Uterus (tissue), 2 donors: ENCODE measurements at regions not wholly inside any gene's neighbourhood (a gene's known extent, or its start where the extent isn't known, plus 50 kb on each side); places are given as distances from the start of the nearest gene placed in this dataset.

Experiments
- POLR2A ChIP-seq, 2 donors: fragments of 450-650 bp; IDR thresholded peaks; one replicate each; pipeline ENCODE4 v1.6.1; 2016; ENCODE audit warnings: antibody characterized with exemption in 2 of 2, mild to moderate bottlenecking in 1 of 2, moderate library complexity in 1 of 2
- TF ChIP-seq, protein P1 (sequence below), 4 experiments: fragments of 200-600 bp in 2 of 4; fragments of 450-650 bp in 2 of 4; sonication (generic) in 2 of 4; IDR thresholded peaks; one replicate each; pipeline ENCODE4 v1.5.1; 2016 to 2019; ENCODE audit warnings: antibody characterized with exemption in 4 of 4, mild to moderate bottlenecking in 2 of 4, moderate library complexity in 1 of 4

DNA sequence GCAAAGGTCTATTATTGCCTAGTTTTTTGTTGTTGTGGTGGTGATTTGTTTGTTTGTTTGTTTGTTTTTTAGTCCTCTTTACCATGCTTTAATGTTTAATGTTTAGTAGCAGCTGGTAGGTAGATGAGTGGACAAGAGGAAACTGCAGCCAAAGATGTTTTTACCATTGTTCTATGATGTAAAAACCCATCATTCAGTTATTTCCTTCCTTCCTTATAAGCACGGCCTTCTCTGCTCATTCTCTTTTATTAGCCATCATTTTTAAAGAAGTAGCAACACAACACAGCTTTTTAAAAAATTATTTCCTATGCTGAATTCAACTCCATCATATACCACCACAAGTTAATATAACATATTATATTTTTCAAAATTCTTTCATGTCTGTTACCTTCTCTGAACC is 58.5 kb upstream of the BOC start:
- TF ChIP-seq, protein P1, sequence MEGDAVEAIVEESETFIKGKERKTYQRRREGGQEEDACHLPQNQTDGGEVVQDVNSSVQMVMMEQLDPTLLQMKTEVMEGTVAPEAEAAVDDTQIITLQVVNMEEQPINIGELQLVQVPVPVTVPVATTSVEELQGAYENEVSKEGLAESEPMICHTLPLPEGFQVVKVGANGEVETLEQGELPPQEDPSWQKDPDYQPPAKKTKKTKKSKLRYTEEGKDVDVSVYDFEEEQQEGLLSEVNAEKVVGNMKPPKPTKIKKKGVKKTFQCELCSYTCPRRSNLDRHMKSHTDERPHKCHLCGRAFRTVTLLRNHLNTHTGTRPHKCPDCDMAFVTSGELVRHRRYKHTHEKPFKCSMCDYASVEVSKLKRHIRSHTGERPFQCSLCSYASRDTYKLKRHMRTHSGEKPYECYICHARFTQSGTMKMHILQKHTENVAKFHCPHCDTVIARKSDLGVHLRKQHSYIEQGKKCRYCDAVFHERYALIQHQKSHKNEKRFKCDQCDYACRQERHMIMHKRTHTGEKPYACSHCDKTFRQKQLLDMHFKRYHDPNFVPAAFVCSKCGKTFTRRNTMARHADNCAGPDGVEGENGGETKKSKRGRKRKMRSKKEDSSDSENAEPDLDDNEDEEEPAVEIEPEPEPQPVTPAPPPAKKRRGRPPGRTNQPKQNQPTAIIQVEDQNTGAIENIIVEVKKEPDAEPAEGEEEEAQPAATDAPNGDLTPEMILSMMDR (IDR thresholded peaks at IDR 0.05), result no peak
- TF ChIP-seq POLR2A (IDR thresholded peaks at IDR 0.05), result no peak
